Endothelial cell of umbilical vein (primary cell): ENCODE measurements at regions not wholly inside any gene's neighbourhood (a gene's known extent, or its start where the extent isn't known, plus 50 kb on each side); places are given as distances from the start of the nearest gene placed in this dataset.

Experiments
- BruUV-seq: library from RNA; stranded (reverse); fragments of 400-500 nt; replicated peaks from 2 replicates; lab custom pipeline; 2021; lab: Mats Ljungman, UMichigan
- CTCF ChIA-PET: fragments of 300-600, 350-600 bp; sonication (Branson Sonifier 250); formaldehyde crosslinking; loops from one replicate; lab custom pipeline; 2021; ENCODE audit warnings: antibody characterized with exemption, inconsistent platforms; lab: Charles Lee
- POLR2A ChIA-PET: fragments of 300-600, 350-600 bp; sonication (Branson Sonifier 250); formaldehyde crosslinking; loops from one replicate; lab custom pipeline; 2021; ENCODE audit warnings: antibody characterized with exemption, inconsistent platforms; lab: Charles Lee
- DNase-seq: peaks from one replicate; pipeline ENCODE4 v3.0.0-alpha.2; 2011; ENCODE audit warnings: low read depth, low spot score
- FAIRE-seq: peaks from 2 replicates; lab custom pipeline; 2011; peaks lifted over from hg19 to GRCh38; lab: Jason Lieb, UNC
- H2AFZ ChIP-seq: 2 replicates; pipeline ENCODE4 v1.6.0; 2012; ENCODE audit warnings: low read depth, low read length, control low read depth, inconsistent platforms
- H3K27ac ChIP-seq: 2 replicates; pipeline ENCODE4 v1.5.1; 2011; ENCODE audit warnings: low read depth, mild to moderate bottlenecking, control low read depth, low read length, moderate library complexity; ENCODE audit not compliant: insufficient read depth
- H3K27me3 ChIP-seq, 2 experiments: 2 replicates each; pipeline versions ENCODE4 v1.6.0 to v1.6.1; 2011; ENCODE audit warnings: low read length in 2 of 2, mixed read lengths in 1 of 2; ENCODE audit not compliant: control insufficient read depth in 2 of 2, insufficient read depth in 2 of 2
- H3K36me3 ChIP-seq, 2 experiments: 2 replicates in 1 of 2; 3 replicates in 1 of 2; pipeline ENCODE4 v1.5.1; 2011; ENCODE audit warnings: low read length in 2 of 2, mild to moderate bottlenecking in 1 of 2, moderate library complexity in 1 of 2; ENCODE audit not compliant: control insufficient read depth in 2 of 2, insufficient read depth in 2 of 2; ENCODE audit errors: extremely low read depth in 1 of 2
- H3K4me1 ChIP-seq: 3 replicates; pipeline ENCODE4 v1.5.1; 2011; ENCODE audit warnings: mild to moderate bottlenecking, low read length; ENCODE audit not compliant: control insufficient read depth, insufficient read depth; ENCODE audit errors: extremely low read depth
- H3K4me2 ChIP-seq: 2 replicates; pipeline ENCODE4 v1.6.1; 2011; ENCODE audit warnings: low read length, control low read depth, mixed read lengths; ENCODE audit not compliant: insufficient read depth
- H3K4me3 ChIP-seq, 3 experiments: fragments of 200-600 bp in 1 of 3; sonication (generic), shearing (Covaris generic) in 1 of 3; replicated peaks in 1 of 3; 2 replicates each; pipeline ENCODE4 v1.5.1; 2011 to 2016; ENCODE audit warnings: control low read depth in 3 of 3, low read length in 3 of 3, mild to moderate bottlenecking in 2 of 3, inconsistent platforms in 1 of 3, low read depth in 1 of 3, moderate library complexity in 1 of 3; ENCODE audit not compliant: insufficient read depth in 1 of 3
- H3K79me2 ChIP-seq: 2 replicates; pipeline ENCODE4 v1.6.0; 2012; ENCODE audit warnings: low read length, inconsistent platforms; ENCODE audit not compliant: control insufficient read depth, insufficient read depth
- H3K9ac ChIP-seq: replicated peaks from 2 replicates; pipeline ENCODE3; 2011; ENCODE audit warnings: low read length, control low read depth; ENCODE audit not compliant: insufficient read depth; ENCODE audit errors: extremely low read depth
- H3K9me1 ChIP-seq: replicated peaks from 3 replicates; pipeline ENCODE4 v1.6.0; 2011; ENCODE audit warnings: mild to moderate bottlenecking, low read length; ENCODE audit not compliant: control insufficient read depth, insufficient read depth; ENCODE audit errors: extremely low read depth
- H3K9me3 ChIP-seq: replicated peaks from 2 replicates; pipeline ENCODE4 v1.5.1; 2012; ENCODE audit warnings: low read length, inconsistent platforms; ENCODE audit not compliant: control insufficient read depth, insufficient read depth
- H4K20me1 ChIP-seq: replicated peaks from 2 replicates; pipeline ENCODE3; 2011; ENCODE audit warnings: mild to moderate bottlenecking, low read length; ENCODE audit not compliant: control insufficient read depth, insufficient read depth; ENCODE audit errors: extremely low read depth
- EZH2 ChIP-seq: IDR thresholded peaks from 2 replicates; pipeline ENCODE4 v1.6.1; 2012; ENCODE audit warnings: borderline replicate concordance, low read depth, mild to moderate bottlenecking, moderate library complexity, low read length, inconsistent platforms; ENCODE audit not compliant: severe bottlenecking
- FOS ChIP-seq: IDR thresholded peaks from 2 replicates; pipeline ENCODE4 v1.6.1; 2011; ENCODE audit warnings: mild to moderate bottlenecking, low read length, moderate library complexity, borderline replicate concordance; ENCODE audit not compliant: insufficient read depth
- GATA2 ChIP-seq: IDR thresholded peaks from 2 replicates; pipeline ENCODE4 v1.7.0; 2011; ENCODE audit warnings: low read depth, mild to moderate bottlenecking, moderate library complexity, mixed read lengths, low read length; ENCODE audit not compliant: insufficient read length, insufficient read depth
- JUN ChIP-seq: IDR thresholded peaks from 2 replicates; pipeline ENCODE4 v1.6.1; 2011; ENCODE audit warnings: borderline replicate concordance, low read depth; ENCODE audit not compliant: insufficient read length, insufficient read depth
- MAX ChIP-seq: IDR thresholded peaks from 2 replicates; pipeline ENCODE4 v1.6.1; 2011; ENCODE audit not compliant: insufficient read depth, insufficient read length
- MYC ChIP-seq: IDR thresholded peaks from one replicate; pipeline ENCODE4 v1.6.1; 2011; ENCODE audit warnings: mild to moderate bottlenecking, low read depth, low read length
- POLR2A ChIP-seq: IDR thresholded peaks from 2 replicates; pipeline ENCODE4 v1.6.1; 2012; ENCODE audit warnings: low read depth, mild to moderate bottlenecking, control low read depth, low read length
- POLR2AphosphoS5 ChIP-seq: IDR thresholded peaks from 2 replicates; pipeline ENCODE4 v1.6.1; 2012; ENCODE audit warnings: low read depth, mild to moderate bottlenecking, control low read depth, low read length, moderate library complexity; ENCODE audit not compliant: insufficient read depth
- dilution Hi-C: fragments of 300-500 bp; cut with MboI; formaldehyde crosslinking; loops from one replicate; pipeline ENCODE4 v1.15.0; 2019; ENCODE audit warnings: low sequenced_read_pairs; ENCODE audit not compliant: extremely low pct_ligation_motif_present
- intact Hi-C: fragments of 100-400 bp; cut with micrococcal nuclease; formaldehyde crosslinking; loops from one replicate; pipeline ENCODE4 v1.10.0; 2022
- TF ChIP-seq, protein P1 (sequence below), 2 donors: IDR thresholded peaks; 1 replicate in 1 of 2; 2 replicates in 1 of 2; pipeline ENCODE4 v1.5.1; 2011; ENCODE audit warnings: low read length in 2 of 2, mild to moderate bottlenecking in 2 of 2, moderate library complexity in 2 of 2, control low read depth in 1 of 2, inconsistent platforms in 1 of 2, low read depth in 1 of 2; ENCODE audit not compliant: insufficient read depth in 1 of 2; ENCODE audit errors: extremely low read depth in 1 of 2

- CTCF ChIA-PET: no interaction called here
- H3K36me3 ChIP-seq: no peaks in the 10 kb centered on the region
- no peak overlapping the region for H2AFZ ChIP-seq
- no peaks in the 10 kb centered on the region for H3K9me1 ChIP-seq
- no peak overlapping the region for H3K27ac ChIP-seq
- no peak overlapping the region for H3K4me3 ChIP-seq
- H3K9ac ChIP-seq: no peak overlapping the region
- no peaks in the 10 kb centered on the region for H3K27me3 ChIP-seq
- no peak overlapping the region for H3K4me2 ChIP-seq
- no peaks in the 10 kb centered on the region for H3K79me2 ChIP-seq
- H3K9me3 ChIP-seq: peaks cover 13% of the 10 kb centered on the region
- H3K4me1 ChIP-seq: no peaks in the 10 kb centered on the region
- dilution Hi-C loops: no loop called here
- no peaks in the 10 kb centered on the region for H4K20me1 ChIP-seq
- intact Hi-C loops: no loop called here
- POLR2A ChIA-PET: no interaction called here
- DNase-seq (no peak), FAIRE-seq (no peak)
- no peak for TF ChIP-seq POLR2A
- no peak for TF ChIP-seq FOS
- TF ChIP-seq, protein P1, sequence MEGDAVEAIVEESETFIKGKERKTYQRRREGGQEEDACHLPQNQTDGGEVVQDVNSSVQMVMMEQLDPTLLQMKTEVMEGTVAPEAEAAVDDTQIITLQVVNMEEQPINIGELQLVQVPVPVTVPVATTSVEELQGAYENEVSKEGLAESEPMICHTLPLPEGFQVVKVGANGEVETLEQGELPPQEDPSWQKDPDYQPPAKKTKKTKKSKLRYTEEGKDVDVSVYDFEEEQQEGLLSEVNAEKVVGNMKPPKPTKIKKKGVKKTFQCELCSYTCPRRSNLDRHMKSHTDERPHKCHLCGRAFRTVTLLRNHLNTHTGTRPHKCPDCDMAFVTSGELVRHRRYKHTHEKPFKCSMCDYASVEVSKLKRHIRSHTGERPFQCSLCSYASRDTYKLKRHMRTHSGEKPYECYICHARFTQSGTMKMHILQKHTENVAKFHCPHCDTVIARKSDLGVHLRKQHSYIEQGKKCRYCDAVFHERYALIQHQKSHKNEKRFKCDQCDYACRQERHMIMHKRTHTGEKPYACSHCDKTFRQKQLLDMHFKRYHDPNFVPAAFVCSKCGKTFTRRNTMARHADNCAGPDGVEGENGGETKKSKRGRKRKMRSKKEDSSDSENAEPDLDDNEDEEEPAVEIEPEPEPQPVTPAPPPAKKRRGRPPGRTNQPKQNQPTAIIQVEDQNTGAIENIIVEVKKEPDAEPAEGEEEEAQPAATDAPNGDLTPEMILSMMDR (IDR thresholded peaks at IDR 0.05; ENCODE audit: extremely low read depth in 1 of 2, insufficient read depth in 1 of 2, low read depth in 1 of 2, low read length in 2 of 2): no peak
- no peak for TF ChIP-seq MAX
- no peak for TF ChIP-seq EZH2
- no peak for TF ChIP-seq JUN
- TF ChIP-seq GATA2: no peak
- TF ChIP-seq POLR2AphosphoS5: no peak
- no peak for TF ChIP-seq MYC
- no TSS peak for BruUV-seq
These were observed 880.6 kb upstream of the ID2 start for GRCh38 chr2:7801212-7801611.
